CD4-positive, alpha-beta T cell treated with Interleukin-10 for 1 hour (primary cell): ENCODE measurements at regions not wholly inside any gene's neighbourhood (a gene's known extent, or its start where the extent isn't known, plus 50 kb on each side); places are given as distances from the start of the nearest gene placed in this dataset.
"Not testable (repeated sequence)": the region's sequence is repeated elsewhere in the genome, so short reads cannot be mapped to it uniquely, and the experiment has no call there.

Experiments
- DNase-seq: peaks from one replicate; pipeline ENCODE4 v3.0.0-alpha.2; 2020

DNA sequence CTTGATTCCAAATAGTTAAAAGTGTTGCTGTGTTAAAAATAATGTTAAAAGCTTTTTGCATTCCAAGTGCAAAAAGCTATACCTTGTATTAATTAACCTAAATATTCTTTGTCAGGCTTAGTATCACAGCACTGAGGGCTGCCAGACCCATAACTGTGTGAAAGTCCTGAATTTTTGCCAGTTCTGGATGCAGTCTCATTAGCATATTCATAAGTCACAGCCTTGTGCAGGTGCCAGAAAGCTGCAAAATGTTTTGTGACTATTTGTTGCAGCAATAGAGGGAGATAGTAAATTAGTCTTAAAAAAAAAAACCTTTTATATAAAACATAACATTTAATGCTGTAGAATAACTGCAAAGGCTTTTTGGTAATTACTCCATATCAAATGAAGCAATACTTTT, 56.6 kb downstream of the SLITRK1 start:
- no peak for DNase-seq

DNA sequence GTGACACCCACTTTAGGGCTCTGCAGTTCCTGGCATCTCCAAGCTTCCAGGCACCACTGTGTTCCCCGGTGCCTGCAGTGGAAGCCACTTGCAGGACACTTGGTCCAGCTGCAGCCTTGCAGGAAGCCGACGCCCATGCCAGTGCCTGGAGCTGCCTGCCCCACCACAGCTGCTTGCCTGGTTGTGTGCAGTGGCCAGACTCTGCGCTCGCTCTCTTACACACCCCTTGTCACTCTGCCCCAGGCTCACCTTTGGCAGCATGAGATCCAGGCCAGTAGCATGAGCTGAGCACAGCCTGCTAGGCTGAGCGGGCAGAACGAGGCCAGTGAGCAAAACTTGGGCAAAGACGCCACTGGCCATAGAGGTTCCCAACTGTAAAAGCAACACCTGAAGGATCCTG, 57.7 kb downstream of the SLITRK1 start:
- no peak for DNase-seq

DNA sequence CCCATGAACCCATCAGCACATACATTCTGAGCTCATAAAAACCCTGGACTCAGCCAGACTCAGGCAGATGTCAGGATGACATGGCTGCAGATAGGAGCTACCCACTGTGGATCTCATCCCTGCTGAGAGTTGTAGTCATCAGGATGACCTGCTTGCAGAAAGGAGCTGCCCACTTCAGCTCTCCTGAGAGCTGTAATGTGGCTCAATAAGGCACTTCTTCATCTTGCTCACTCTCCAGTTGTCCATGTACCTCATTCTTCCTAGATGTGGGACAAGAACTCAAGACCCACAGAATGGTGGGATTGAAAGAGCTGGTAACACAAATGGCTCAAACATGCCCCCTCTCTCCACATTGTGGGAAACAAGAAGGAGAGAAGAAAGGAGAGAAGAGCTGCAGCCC, 58.2 kb downstream of the SLITRK1 start:
- no peak for DNase-seq

DNA sequence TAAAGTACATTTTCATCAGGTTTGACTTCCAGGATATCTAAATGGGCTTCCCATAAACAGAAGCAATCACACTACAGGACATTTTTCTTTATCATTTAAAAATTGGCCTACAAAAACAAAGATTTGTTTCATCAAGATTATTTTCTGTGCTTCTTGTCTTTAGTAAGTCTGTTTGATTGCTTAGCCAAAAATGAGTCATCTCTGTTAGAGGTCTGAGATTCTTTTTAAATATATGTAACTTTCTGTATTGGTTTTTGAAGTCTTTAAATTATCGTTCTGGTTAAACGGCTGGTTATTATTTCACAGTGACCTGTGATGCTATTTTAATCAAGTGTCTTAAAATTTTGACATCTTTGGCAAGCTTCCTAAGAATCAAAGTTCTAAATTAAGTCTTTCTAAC, 62.7 kb downstream of the SLITRK1 start:
- no peak for DNase-seq

DNA sequence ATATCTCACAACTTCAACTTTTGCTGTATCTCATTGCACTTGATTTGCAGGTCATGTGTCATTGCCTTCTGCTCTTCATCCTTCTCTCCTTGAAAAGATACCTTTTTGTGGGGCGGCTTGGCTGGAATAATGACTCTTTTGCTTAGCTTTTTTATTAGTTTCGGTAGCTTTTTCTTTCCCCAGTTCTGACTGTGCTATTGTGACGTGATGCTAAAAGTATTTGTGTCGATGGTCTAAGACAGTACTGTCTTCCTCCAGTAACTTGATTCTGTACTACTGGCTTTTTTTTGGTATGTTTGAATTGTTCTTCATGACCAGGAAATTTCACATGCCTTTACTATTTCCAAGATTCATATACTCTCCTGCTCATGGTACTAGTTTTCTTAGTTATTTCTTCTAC, 63.1 kb downstream of the SLITRK1 start:
- DNase-seq, result no peak

DNA sequence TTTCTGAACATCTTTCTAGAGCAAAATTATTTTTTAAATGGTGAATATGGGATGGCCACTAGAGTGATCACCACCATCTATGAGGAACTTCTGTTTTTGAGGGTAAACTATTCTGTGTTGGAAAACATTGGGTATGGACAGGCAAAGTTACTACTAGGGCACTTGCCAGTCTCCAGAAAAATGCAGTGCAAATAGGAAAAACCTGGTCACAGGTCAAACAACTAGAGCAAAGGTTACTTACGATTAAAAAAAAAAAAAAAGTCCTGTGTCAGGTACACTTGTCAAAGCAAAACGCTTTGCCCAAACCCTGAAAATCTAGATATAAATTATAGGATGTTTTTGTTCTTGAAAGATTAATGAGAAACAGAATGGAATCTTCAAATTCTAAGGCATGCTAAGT, 66.2 kb downstream of the SLITRK1 start:
- no peak for DNase-seq

DNA sequence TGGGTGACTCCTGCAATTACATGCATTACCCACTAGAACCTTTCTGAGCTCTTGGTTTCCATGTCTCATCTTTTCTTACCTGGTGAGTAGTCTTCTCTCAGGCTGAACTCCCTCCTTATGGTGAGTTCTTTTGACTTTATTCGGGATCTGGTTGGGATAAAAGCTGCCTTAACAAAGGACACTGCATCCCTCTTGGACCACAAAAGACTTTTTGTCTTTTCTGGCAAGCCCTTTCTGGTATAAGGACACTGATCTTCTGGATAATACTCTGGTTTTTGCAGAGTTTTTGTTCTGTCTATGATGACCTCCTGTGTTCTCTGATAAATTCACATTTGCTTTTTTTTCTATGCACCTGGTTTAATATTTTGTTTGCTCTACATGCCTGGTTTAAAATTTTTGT, 66.7 kb downstream of the SLITRK1 start:
- DNase-seq, result no peak

DNA sequence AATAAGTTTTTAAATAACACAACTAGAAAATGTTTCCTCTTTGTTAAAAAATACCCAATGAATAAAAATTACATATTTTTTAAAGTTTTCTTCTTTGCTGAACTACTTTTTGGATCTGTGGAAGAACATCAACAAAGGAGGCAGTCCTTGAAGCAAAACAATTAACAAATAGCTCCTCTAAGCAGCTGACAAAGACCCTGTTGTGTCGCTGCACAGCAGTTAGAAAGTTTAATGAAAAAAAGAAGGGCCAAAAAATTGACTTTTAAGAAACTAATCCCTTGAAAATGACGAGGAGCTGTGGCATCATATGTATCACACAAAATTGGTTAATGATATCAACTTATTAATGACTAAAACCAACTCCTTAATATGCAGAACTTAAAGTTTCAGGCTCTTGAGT, 72.1 kb downstream of the SLITRK1 start:
- DNase-seq, result no peak

DNA sequence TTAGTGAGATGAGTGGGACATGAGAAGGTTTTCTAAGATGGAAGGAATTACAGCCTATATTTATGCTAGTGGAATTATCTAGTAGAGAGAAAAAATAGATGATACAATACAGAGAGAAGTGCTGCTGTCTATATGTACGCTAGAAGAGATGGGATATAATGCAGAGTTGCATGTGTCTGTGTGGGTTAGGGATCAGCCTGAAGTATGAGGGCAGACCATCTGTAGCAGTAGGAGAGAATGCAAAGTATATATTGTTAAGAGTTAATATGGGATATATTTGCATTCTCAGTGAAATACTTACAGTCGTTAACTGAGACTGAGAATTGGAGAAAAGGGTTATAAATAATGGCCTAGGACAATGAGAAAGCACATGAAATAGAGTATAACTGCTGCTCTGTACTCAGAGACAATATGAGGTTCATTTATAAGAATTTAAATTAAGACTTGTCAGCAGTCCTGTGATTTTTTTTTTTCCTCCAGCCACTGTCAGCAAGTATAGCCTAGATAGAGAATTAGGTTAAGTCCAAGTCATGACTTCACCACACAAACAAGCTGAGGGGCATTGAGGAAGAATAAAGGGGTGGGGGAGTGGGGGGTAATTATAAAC, 77.8 kb downstream of the SLITRK1 start:
- no peak for DNase-seq

DNA sequence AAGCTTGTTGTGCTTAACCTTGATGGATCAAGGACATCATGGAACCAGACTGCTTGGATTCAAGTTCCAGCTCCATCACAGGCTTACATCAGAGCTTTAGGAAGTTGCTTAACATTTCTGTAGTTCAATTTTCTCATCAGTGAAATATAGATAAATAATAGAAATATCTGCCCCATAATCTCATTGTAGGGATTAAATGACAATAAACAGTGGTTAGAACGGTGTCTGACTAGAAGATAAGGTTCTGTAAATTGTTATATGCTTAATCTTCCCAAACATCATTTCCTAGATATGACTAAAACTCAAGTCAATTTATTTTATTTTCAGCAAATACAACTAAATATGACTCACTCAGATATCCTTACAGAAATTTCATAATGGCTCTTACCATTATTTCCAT, 83.5 kb downstream of the SLITRK1 start:
- DNase-seq, result no peak

DNA sequence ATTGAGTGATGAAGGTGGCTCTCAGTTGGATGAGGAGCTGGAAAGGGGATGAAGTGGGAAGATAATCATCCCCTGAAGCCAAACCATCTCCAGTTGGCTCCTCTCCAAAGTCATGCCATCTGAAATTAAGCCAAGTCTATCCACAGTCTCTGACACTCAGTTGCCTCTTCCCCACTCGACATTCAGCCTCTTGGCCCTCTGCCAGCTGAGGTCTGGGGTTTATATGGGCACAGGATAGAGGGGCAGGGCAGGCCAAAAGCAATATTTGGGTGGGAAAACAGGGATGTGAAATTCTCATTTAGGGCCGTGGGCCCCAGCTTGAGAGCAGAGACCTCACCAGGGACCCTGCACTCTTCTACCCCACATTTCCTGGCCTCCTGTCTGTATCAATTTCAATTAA, 85.9 kb downstream of the SLITRK1 start:
- DNase-seq, result no peak

DNA sequence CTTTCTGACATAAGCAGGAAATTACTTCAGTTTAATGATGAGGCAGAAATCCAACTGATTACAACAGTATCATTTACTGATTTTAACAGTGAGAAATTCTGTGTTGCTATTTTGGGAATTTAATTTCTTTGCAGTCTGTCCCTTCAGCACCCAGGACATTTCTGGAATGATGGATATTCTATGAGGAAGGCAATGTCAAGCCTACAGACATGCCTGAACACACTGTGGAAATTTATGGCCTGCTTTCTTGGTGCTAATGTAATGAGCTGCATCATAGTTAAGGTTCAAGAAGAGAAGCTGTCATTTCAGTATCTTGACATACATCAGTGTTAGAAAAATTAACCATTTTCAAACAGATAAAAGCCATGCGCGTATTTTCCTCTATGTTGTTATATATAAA, 87.7 kb downstream of the SLITRK1 start:
- no peak for DNase-seq

DNA sequence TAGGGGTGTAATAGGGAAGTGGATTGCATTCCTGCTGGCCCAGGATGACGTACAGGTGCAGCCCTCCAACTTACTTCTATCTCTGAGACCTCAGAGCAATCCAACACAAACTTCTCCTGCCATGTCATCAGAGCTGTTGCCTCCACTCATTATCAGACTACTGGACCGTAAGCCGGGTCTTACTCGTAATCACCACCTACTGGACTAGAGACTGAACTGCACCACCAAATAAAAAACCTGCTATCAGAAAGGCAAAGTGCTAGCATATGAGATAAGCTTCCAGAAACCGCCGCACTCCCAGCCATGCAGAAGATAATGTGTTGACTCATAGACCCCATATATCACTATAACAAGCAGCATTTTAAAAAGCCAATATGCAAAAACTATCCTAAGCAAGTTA, 102.0 kb downstream of the SLITRK1 start:
- no peak for DNase-seq

DNA sequence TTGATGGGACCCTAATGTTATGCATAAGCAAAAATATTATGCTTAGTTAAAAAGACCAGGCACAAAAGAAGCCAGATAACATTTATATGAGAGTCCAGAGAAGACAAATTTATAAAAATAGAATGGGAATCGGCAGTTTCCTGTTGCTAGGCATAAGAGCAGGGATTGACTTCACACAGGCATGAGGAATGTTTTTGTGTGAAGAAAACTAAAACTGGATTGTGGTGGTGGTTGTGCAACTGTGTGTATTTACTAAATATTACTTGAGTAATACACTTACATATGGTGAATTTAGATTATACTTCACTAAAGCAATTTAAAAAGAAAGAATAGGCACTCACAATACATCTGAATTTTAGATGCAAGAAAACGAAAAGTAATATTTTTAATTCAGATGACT, 108.3 kb downstream of the SLITRK1 start:
- DNase-seq, result no peak

DNA sequence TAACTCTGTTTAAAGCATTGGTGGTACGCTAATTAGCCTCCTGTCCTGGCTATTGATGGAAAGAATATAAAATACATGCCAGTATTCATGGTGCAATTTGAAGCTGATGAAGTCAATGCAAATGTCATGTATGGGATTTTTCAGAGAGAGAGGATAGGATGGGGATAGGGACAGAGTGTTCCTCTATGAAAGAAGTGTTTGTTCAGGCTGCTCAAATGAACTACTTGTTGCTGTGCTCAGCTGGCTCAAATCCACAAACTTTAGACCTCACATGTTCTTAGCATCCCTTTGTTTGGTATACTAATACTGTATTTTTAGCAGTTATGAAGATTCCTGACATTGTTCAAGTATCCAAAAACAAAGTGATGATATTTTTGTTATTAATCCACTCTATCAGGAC, 116.5 kb downstream of the SLITRK1 start:
- no peak for DNase-seq

DNA sequence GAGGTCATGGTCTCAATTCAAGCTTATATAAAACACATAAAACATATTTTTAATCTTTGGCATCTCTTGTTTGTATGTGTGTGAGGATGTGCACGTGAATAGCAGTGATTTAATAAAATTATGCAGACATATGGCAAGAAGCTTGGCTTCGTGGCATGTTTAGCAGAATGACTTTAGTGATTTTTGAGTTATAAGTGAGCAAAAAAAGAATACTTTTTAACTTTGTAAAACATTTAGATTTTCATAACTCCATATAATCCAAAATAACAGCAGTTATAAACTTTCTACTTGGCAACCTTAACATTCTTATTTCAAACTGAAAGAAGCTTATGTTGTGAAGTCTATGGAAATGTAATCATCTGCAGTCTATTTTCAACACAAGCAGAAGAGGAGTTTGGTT, 120.6 kb downstream of the SLITRK1 start:
- no peak for DNase-seq

DNA sequence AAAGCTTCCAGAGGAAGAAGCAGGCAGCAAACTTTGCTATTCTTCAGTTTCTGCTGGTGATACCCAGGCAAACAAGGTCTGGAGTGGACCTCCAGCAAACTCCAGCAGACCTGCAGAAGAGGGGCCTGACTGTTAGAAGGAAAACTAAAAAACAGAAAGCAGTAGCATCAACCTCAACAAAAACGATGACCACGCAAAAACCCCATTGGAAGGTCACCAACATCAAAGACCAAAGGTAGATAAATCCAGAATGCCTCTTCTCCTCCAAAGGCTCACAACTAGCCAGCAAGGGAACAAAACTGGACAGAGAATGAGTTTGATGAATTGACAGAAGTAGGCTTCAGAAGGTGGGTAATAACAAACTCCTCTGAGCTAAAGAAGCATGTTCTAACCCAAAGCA, 127.1 kb downstream of the SLITRK1 start:
- DNase-seq, result not testable (repeated sequence)

DNA sequence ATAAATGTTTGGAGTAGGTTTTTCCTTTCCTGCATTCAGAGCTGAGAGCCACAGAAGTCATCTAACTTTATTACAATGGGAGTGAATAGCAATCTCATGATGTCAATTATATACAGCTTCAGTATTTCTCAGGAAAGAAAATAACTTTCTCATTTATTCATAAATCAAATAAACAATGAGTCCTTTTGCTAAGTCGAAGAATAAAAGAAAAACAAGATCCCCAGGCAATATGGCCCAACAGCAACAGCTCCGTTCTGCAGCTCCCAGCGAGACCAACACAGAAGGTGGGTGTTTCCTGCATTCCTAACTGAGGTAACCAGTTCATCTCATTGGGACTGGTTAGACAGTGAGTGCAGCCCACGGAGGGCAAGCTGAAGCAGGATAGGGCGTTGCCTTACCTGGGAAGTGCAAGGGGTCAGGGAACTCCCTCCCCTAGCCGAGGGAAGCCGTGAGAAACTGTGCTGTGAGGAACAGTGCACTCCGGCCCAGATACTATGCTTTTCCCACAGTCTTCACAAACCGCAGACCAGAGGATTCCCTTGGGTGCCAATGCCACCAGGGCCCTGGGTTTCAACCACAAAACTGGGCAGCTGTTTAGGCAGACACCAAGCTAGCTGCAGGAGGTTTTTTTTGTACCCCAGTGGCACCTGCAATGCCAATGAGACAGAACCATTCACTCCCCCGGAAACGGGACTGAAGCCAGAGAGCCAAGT, 128.2 kb downstream of the SLITRK1 start:
- no peak for DNase-seq

DNA sequence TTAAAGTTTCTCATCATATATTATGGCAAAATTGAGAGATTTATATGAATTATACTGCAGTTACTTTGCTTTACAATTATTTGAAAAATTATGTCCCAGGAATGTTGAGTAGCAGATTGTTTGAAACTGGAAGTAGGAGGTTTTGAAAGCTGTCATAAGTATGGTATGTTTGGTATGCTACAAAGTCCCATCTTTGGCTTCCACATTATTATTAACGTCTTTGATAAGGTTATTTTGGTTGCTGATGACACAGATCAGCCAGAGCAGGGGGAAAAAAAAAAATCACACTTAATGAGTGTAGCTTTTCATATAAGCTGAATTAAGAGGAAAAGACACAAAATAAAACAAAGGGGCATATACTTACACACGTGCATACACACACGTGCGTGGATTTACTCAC, 130.1 kb downstream of the SLITRK1 start:
- no peak for DNase-seq

DNA sequence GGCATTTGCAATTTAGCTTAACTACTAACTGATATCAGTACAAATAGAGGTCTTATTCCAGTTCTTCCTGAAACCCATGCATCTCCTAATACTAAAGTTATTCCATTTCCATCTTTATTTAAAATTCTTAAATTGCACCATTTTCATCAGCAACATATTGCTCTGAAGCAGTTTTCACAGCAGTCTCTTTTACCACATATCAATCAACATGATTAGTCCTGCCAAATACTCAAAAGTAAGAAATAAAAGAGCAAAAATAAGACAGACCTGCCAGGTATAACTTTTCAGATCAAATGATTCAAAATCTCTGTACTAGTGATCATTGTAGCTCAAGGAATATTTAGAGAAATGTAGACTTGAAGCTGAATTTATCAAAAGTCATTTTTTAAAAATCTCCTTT, 141.7 kb downstream of the SLITRK1 start:
- DNase-seq, result no peak

DNA sequence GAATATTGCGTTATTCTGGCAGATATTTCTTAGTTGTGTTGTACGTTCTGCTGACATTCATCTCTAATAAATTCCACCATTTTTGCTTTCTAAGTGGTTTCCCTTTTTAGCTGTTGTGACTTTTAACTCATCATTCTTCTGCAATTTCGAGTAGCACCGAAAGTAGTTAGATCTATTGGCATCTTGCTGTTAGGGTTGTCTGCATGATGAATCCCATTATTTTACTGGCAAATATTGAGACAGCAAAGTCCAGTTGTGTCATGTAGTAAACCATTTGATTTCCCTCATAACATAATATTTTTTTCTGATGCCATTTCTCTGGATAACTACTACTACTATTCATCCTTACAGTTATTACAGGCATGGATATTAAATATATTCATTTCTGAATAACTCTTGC, 143.9 kb downstream of the SLITRK1 start:
- DNase-seq, result no peak

DNA sequence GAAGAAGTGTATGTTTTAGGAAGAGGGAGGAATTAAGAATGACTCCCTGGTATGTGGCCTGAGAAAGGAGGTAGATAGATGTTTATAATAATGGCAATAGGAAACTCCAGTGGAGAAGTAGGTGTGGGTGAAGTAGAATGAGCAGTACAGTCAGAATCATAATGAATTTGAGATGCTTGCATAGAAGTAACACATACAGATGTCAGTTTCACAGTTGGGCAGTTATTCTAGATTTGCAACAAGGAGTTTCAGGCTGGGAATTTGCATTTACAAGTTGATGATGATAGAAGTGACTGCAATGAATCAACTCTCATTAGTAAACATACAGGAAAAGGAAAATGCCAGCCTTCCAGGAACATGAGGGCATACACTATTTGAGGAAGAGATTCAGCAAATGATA, 149.0 kb downstream of the SLITRK1 start:
- DNase-seq, result no peak

DNA sequence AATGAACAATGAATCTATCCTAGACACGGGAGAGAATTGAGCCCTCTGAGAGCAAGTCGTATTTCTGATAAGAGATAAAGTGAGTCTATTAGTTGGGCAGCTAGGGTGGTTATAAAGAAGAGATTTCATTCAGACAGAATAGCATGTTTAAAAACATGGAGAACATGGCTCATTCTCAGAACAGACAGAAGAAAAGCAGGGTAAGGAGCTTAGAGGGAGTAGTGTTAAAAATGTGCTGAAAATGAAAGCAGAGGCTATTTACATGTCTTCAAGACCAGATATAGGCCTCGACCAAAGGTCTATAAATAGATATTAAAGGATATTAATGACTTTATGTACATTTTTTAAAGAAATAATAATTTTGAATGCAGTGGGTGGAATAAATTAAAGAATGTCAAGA, 149.5 kb downstream of the SLITRK1 start:
- DNase-seq, result no peak

DNA sequence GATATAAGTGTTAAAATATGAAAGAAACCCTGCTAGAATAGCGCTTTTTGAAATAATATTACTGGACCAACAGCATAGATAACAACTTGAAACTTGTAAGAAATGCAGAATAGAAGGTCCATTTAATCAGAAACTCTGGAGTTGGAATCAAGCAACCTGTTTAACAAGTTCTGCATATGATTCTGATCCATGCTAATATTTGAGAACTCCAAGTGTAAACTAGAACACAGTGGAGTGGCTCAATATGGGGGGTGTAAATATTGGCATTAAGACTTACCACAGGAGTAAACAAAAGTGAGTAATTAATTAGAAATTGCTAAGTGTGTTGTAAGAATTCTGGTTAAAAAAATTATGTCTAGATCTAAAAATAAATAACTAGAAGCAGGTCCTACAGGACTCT, 151.2 kb downstream of the SLITRK1 start:
- DNase-seq, result no peak

DNA sequence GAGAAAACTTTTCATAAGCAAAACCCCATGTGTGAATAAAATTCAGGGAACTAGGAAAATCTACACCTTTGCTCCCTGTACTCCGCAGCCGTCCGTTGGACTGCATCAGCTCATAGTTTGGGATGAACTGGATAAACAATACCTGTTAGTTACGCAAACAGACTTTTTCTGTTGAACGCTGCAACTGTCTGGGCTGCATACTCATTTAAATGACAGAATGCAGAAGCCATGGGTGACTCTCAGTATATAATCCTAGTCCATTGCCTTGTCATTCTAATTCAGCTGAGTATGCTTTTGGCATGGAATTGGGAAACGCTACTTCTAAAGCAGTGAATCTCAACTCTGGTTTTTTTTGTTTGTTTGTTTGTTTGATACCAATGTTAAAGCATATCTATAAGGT, 151.6 kb downstream of the SLITRK1 start:
- DNase-seq, result no peak
